ENCODE measurements at regions not wholly inside any gene's neighbourhood (a gene's known extent, or its start where the extent isn't known, plus 50 kb on each side); places are given as distances from the start of the nearest gene placed in this dataset.

DNA sequence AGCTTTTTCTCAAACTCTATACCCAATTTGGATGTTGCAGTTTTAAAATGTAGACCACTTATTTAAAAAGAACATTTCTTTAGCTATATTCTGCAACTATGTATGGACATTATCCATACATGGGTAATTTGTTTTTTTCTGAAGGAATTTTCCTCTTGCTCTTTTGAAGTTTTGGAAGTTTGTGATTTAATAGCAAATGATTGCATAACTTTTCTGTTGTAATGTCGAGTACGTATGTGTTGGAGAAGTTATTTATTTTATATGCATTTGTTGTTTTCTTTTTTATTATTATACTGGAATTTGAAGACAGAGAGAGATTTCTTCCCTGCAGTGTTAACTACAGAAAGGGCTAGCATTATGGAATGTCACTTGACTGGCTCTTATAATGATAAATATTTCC, 207.7 kb upstream of the FANCL start:
- TF ChIP-seq, protein P1, sequence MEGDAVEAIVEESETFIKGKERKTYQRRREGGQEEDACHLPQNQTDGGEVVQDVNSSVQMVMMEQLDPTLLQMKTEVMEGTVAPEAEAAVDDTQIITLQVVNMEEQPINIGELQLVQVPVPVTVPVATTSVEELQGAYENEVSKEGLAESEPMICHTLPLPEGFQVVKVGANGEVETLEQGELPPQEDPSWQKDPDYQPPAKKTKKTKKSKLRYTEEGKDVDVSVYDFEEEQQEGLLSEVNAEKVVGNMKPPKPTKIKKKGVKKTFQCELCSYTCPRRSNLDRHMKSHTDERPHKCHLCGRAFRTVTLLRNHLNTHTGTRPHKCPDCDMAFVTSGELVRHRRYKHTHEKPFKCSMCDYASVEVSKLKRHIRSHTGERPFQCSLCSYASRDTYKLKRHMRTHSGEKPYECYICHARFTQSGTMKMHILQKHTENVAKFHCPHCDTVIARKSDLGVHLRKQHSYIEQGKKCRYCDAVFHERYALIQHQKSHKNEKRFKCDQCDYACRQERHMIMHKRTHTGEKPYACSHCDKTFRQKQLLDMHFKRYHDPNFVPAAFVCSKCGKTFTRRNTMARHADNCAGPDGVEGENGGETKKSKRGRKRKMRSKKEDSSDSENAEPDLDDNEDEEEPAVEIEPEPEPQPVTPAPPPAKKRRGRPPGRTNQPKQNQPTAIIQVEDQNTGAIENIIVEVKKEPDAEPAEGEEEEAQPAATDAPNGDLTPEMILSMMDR (conservative IDR thresholded peaks at IDR 0.05): no peak
- TF ChIP-seq EZH2 (IDR thresholded peaks at IDR 0.05; ENCODE audit: low read depth): no peak

Data from PC-9 (cell line).